Stimulated activated effector memory CD8-positive, alpha-beta T cell treated with anti-CD3 and anti-CD28 coated beads, Interleukin-12 subunit alpha, Interleukin-12 subunit beta, amount 100 ng/mL, for 72 hours (primary cell): ENCODE measurements at regions not wholly inside any gene's neighbourhood (a gene's known extent, or its start where the extent isn't known, plus 50 kb on each side); places are given as distances from the start of the nearest gene placed in this dataset.

Experiments
- ATAC-seq: fragments of 150-1000 bp; cut with Tn5 transposase; 2 replicates; pipeline ENCODE4 v1.10.0; 2021
- DNase-seq, 2 donors: peaks; one replicate each; pipeline ENCODE4 v3.0.0; 2021 to 2022; ENCODE audit warnings: low spot score in 2 of 2
- H3K27ac Mint-ChIP-seq: one replicate; pipeline ENCODE4 v1.8.0; 2022; ENCODE audit warnings: mild to moderate bottlenecking, mixed read lengths
- H3K36me3 Mint-ChIP-seq: one replicate; pipeline ENCODE4 v1.8.0; 2022; ENCODE audit warnings: mild to moderate bottlenecking, mixed read lengths
- H3K4me1 Mint-ChIP-seq: one replicate; pipeline ENCODE4 v1.8.0; 2022; ENCODE audit warnings: mixed read lengths
- H3K4me3 Mint-ChIP-seq: one replicate; pipeline ENCODE4 v1.8.0; 2022; ENCODE audit warnings: mild to moderate bottlenecking, mixed read lengths
- H3K9me3 Mint-ChIP-seq: one replicate; pipeline ENCODE4 v1.8.0; 2022; ENCODE audit warnings: mixed read lengths

- Mint-ChIP-seq H3K4me3 (no peak overlapping the region), H3K4me1 (no peaks in the 10 kb centered on the region), H3K27ac (no peak overlapping the region), H3K36me3 (no peaks in the 10 kb centered on the region), H3K9me3 (peaks cover 12% of the 10 kb centered on the region)
- DNase-seq (no peak), ATAC-seq (no peak)
Observed at GRCh38 chr11:92628401-92629292, 340.8 kb upstream of the MTNR1B start.

DNA sequence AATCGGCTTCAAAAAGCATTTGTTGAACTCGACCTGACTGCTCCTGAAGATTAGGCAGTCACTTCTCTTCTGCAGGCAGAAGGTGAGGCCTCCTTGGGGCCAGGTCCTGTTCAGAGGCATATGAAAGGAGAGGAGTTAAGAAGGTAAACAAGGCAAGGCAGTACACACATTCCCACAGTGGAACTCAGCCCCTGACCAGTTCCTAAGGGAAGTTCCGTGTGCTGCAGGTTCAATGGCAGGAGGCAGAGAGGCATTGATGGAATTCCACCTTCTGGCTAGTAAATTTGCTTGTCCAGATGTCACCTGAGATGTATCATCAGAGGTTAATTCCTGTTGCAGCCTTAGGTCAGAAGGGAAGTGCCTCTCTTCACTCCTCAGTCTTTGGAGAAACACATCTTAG, 337.0 kb upstream of the MTNR1B start:
- Mint-ChIP-seq H3K4me3 (no peak overlapping the region), H3K9me3 (peaks cover 7% of the 10 kb centered on the region), H3K27ac (no peak overlapping the region), H3K4me1 (no peaks in the 10 kb centered on the region), H3K36me3 (no peaks in the 10 kb centered on the region)
- DNase-seq (no peak), ATAC-seq (no peak)

GRCh38 chr11:92633820-92634219, 335.6 kb upstream of the MTNR1B start:
- DNase-seq (no peak), ATAC-seq (no peak)
- H3K36me3 Mint-ChIP-seq = no peaks in the 10 kb centered on the region
- H3K9me3 Mint-ChIP-seq = peaks cover 7% of the 10 kb centered on the region
- H3K27ac Mint-ChIP-seq = no peak overlapping the region
- H3K4me3 Mint-ChIP-seq = no peak overlapping the region
- H3K4me1 Mint-ChIP-seq = no peaks in the 10 kb centered on the region

- Mint-ChIP-seq H3K4me3 (no peak overlapping the region), H3K4me1 (no peaks in the 10 kb centered on the region), H3K9me3 (peaks cover 9% of the 10 kb centered on the region), H3K36me3 (no peaks in the 10 kb centered on the region), H3K27ac (no peak overlapping the region)
- DNase-seq (no peak), ATAC-seq (no peak)
Observed at GRCh38 chr11:92636543-92637188, 332.8 kb upstream of the MTNR1B start.

DNA sequence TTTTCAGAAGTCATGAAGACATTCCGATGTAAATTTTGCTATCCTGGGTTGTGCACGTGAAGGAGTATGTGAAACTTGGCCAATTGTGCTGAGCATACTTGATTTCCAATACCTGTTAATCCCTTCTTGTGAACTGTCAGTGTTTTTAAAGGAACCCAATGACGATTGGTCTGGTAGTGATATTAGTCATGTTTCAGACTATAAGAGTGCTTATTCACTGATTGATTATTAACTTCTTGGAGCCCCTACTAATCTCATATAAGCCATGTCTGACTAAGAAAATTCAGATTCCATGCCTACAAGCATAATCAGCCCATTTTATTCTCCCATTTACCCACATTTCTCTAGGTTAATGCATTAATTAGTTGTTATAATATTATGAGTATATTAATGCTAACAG, 330.8 kb upstream of the MTNR1B start:
- no peak overlapping the region for H3K4me3 Mint-ChIP-seq
- H3K27ac Mint-ChIP-seq = no peak overlapping the region
- peaks cover 9% of the 10 kb centered on the region for H3K9me3 Mint-ChIP-seq
- H3K4me1 Mint-ChIP-seq = no peaks in the 10 kb centered on the region
- DNase-seq (no peak), ATAC-seq (no peak)
- no peaks in the 10 kb centered on the region for H3K36me3 Mint-ChIP-seq

DNA sequence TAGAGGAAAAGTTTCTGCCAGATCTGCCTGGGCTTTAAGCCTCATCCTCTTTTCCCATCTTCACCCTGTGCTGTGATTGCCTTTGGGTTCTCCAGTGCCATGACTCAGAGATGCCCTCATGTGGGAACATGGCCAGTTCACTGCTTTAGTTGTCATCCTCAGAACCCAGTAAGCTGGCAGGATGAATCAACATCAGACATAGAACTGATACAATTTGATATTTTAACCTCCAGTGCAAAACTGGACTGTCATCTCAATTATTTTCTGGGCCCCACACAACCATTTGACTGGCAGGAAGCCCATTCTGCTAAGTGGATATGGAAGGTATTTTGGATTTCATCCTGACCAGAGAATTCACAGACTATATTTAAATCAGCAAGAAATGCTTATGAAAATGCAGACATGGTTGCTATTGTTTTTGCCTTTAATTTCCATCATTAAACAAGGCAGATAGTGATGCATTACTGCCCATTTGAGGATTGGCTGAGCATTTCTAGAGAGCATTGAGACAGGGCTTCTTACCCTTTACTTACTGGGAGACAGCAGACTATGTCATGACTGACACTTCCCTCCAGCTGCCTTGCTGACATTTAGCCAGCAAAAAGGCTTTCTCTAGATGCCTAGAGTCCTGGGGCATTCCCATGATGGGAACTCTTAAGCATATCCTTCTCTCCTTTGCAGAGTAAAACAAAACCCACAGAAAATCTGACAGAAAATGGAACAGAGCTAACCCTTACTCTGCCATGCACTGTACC, 327.1 kb upstream of the MTNR1B start:
- no peak overlapping the region for H3K4me3 Mint-ChIP-seq
- DNase-seq (no peak), ATAC-seq (no peak)
- H3K27ac Mint-ChIP-seq = no peak overlapping the region
- H3K9me3 Mint-ChIP-seq = peaks cover 6% of the 10 kb centered on the region
- H3K4me1 Mint-ChIP-seq = no peaks in the 10 kb centered on the region
- no peaks in the 10 kb centered on the region for H3K36me3 Mint-ChIP-seq

- no peak overlapping the region for H3K4me3 Mint-ChIP-seq
- no peaks in the 10 kb centered on the region for H3K4me1 Mint-ChIP-seq
- DNase-seq (no peak), ATAC-seq (no peak)
- H3K9me3 Mint-ChIP-seq = peaks cover 6% of the 10 kb centered on the region
- no peak overlapping the region for H3K27ac Mint-ChIP-seq
- no peaks in the 10 kb centered on the region for H3K36me3 Mint-ChIP-seq
Observed at GRCh38 chr11:92643827-92644226, 325.6 kb upstream of the MTNR1B start.

DNA sequence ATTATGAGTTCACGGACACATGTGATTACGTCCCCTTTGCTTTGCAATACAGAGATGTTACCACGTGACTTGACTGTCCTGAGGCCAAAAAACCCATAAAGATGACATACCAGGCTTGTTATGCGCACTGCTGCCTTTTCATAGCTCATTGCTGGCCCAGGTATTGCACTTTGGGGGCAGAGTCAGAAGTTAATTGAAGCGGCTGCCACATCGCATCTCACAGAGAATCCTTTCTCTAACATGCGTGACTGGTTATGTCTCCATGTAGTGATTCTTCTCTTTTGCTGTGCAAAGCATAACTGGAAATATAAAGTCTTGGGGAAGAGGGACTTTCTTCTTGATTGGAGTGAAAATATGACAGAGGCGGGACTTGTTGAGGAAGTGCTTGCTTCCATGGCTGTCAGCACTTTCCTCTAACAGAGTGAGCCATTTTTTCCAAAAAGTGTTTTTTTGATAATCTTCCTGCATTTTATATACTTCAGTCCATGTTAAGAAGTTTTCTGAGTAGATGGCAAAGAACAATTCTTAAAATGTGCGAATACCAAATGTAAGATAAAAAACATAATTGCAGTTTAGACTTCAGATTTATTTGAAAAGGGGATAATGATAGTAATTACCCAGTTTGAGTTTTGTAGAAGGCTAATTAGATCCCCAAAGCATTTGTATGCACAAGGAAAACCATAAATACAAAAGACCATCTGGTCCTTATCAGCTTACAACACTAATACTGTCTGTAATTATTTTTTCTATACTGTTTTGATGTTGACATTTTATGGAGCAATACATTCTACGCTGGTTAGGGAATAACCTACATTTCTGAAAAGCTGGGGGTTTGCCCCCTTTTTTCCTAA, 324.6 kb upstream of the MTNR1B start:
- DNase-seq (no peak), ATAC-seq (no peak)
- no peak overlapping the region for H3K4me3 Mint-ChIP-seq
- H3K9me3 Mint-ChIP-seq = peaks cover 2% of the 10 kb centered on the region
- H3K27ac Mint-ChIP-seq = no peak overlapping the region
- no peaks in the 10 kb centered on the region for H3K4me1 Mint-ChIP-seq
- no peaks in the 10 kb centered on the region for H3K36me3 Mint-ChIP-seq

DNA sequence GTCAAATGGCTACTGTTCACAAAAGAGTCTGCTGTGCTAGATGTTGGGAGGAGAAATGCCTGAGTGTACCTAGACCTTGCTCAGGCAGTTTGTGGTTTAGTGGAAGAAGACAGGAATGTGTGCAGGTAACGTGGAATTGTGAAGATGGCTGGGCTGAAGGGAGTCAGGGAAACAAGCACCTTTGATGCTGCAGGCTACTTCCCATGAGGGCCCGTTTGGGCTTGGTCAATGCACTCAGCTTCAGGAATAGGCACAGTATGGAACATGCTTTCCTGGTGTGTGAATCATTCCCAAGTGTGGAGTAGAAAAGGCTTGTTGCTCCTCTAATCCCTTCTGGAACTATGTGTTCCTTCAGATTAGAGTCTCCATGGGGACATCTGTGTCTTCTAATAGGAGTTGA, 318.3 kb upstream of the MTNR1B start:
- H3K36me3 Mint-ChIP-seq = no peaks in the 10 kb centered on the region
- no peaks in the 10 kb centered on the region for H3K4me1 Mint-ChIP-seq
- no peak overlapping the region for H3K27ac Mint-ChIP-seq
- H3K4me3 Mint-ChIP-seq = no peak overlapping the region
- peaks cover 3% of the 10 kb centered on the region for H3K9me3 Mint-ChIP-seq
- ATAC-seq (no peak), DNase-seq (no peak)

DNA sequence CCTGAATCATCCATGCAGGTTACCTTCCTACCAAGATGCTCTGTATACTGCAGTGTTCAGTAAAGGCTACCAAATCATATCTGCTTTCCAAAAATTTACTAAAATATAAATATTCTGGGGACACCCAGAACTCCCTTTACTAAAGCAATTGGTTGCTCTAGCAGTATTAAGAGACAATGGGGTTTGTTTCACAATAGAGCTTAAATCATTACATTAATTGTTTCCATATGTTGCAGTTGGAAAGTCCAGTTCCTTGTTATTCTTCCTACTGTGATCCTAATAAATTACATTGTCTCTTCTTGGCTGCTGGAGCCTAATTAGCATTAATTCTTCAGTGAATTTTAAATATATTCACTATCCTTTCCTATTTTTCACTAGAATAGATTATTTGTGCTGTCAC, 316.0 kb upstream of the MTNR1B start:
- Mint-ChIP-seq H3K27ac (no peak overlapping the region), H3K4me3 (no peak overlapping the region), H3K4me1 (no peaks in the 10 kb centered on the region), H3K9me3 (peaks cover 3% of the 10 kb centered on the region), H3K36me3 (no peaks in the 10 kb centered on the region)
- DNase-seq (no peak), ATAC-seq (no peak)

DNA sequence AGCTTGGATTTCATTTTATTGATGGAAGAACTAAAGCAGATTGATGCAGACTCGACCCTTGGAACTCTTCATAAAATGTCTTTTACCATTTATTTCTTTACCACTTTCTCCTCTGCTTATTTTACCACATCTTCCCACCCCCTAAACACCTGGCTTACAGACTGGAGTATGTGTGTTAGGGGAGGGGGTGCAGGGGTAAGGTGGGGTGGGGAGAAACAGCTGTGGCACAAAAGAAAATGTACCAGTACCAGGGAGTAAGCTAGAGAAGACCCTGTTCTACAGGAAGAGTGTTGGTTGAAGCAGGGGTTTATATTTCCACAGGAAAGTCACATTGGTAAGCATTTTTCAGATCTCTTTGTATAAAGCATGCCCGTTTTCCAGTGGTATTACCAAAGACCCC, 312.7 kb upstream of the MTNR1B start:
- no peaks in the 10 kb centered on the region for H3K4me1 Mint-ChIP-seq
- H3K4me3 Mint-ChIP-seq = no peak overlapping the region
- H3K36me3 Mint-ChIP-seq = no peaks in the 10 kb centered on the region
- H3K27ac Mint-ChIP-seq = no peak overlapping the region
- H3K9me3 Mint-ChIP-seq = peaks cover 7% of the 10 kb centered on the region
- DNase-seq (no peak), ATAC-seq (no peak)

- DNase-seq (no peak), ATAC-seq (no peak)
- Mint-ChIP-seq H3K4me3 (no peak overlapping the region), H3K4me1 (no peaks in the 10 kb centered on the region), H3K36me3 (no peaks in the 10 kb centered on the region), H3K9me3 (peaks cover 7% of the 10 kb centered on the region), H3K27ac (no peak overlapping the region)
Observed at GRCh38 chr11:92657226-92657625, 312.2 kb upstream of the MTNR1B start.

- Mint-ChIP-seq H3K9me3 (peaks cover 7% of the 10 kb centered on the region), H3K4me3 (no peak overlapping the region), H3K4me1 (no peaks in the 10 kb centered on the region), H3K36me3 (no peaks in the 10 kb centered on the region), H3K27ac (no peak overlapping the region)
- DNase-seq (no peak), ATAC-seq (no peak)
Observed at GRCh38 chr11:92658733-92659132, 310.7 kb upstream of the MTNR1B start.

DNA sequence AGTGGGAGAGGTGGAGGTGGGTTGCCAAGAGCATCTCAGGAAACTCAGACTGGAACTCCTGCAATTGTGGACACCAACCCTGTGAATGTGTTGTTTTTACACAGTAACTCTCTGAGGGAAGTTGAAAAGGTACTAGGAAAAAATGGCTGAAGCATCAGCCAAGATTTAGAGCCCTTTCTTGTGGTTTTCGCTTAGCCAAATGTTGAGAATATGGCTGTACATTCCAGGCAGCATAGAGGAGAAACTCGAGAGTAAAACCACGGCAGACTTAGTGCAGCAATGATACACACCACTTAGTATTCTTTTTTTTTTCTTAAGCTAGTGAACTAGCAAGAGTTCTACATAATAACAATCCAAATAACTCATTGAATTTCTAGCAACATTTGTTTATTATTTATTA, 309.7 kb upstream of the MTNR1B start:
- Mint-ChIP-seq H3K4me1 (no peaks in the 10 kb centered on the region), H3K36me3 (no peaks in the 10 kb centered on the region), H3K27ac (no peak overlapping the region), H3K9me3 (peaks cover 7% of the 10 kb centered on the region), H3K4me3 (no peak overlapping the region)
- ATAC-seq (no peak), DNase-seq (no peak)
